ENCODE measurements at regions not wholly inside any gene's neighbourhood (a gene's known extent, or its start where the extent isn't known, plus 50 kb on each side); places are given as distances from the start of the nearest gene placed in this dataset.

DNA sequence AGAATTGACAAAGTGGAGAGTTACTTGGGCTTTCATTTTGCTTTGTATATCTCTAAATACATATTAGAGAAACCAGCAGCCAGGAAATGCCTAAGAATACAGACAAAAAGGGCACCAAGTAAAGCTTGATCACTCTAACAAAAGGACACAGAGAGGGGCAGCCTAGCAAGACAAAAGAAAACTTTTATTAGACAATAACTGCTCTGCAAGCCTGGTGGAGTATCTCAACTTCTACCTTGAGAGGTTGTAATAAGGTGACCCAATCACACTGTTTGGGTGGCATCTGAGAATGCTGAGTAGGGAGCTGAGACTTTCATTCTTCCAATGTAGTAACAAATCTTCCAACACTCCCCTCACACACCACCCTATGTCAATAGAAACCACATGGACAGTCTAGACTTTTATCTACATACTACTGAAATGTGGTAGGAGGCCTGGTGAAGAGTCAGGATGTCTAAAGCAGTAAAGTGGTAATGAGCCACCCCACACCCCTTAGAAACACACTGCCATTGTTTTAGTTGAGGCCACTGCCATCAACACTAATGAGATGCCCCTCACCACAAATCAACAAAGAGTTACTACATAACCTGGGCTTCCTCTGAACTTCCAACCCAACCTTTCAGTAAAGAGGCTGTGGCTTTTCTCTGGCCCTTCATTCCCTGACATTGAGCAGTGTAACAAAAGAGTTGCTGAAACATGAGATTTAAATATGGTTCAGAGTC lies 726.7 kb upstream of the POU3F3 start:
- no peak for DNase-seq

DNA sequence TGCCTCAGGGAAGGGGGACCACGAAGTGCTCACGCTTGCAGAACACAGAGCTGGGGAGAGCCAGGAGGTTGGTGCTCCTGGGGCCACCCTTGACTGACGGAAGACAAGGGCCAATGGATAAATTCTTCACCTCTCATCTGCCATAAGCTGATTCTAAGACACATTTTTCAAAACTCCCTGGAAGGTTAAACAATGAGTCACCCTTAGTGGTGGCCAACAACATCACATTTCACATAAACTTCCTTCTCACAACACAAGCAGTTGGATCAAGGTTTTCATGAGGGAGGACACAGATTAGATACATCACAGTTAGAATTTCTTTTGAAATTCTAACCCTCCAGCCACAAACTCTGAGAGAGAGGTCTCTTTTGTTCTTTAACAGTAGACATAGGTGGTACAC lies 713.6 kb upstream of the POU3F3 start:
- no peak for DNase-seq

DNA sequence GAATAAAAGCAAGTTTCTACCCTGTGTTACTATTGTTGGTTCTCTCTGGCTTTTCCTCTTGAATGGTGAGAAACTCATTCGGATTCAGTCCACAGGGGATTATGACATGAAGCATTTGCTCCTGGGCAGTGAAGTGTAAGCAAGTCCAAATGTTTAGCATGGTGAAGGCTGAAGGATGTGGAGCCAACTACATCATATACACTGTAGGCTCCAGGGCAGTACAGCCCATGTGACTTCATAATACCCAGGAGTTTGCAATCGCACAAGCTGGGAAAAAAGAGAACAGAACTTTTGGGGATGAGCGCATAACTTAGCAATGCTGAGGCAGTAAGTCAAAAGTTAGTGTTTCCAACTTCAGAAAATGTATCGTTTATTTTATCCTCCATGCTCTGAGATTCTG lies 695.7 kb upstream of the POU3F3 start:
- DNase-seq, result no peak

DNA sequence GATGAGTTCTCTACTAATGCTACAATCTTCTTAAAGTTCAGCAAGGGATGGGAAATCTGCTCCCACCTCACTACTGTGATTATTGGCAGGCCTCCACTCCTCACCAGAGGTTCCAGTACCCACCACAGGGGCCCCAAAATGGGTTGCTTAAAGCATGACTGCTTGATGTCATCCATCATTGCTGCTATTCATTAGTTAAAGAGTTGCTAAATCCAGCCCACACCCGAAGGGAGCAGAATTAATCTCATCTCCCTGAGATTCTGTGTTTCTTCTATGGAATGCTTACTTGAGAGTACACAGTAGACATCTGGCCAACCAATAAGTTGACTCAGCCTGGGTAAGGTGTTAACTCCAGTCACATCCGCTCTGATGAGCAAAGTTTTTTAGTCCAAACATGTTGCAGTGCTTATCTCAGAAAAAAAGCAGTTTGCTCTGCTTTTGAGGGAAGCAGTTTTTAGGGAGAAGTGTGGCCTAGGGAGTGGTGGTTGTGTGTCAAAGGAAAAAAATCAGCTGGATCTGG lies 690.2 kb upstream of the POU3F3 start:
- peak in 4 of 56 donors; percentile 3 to 6 (median 4) for DNase-seq

DNA sequence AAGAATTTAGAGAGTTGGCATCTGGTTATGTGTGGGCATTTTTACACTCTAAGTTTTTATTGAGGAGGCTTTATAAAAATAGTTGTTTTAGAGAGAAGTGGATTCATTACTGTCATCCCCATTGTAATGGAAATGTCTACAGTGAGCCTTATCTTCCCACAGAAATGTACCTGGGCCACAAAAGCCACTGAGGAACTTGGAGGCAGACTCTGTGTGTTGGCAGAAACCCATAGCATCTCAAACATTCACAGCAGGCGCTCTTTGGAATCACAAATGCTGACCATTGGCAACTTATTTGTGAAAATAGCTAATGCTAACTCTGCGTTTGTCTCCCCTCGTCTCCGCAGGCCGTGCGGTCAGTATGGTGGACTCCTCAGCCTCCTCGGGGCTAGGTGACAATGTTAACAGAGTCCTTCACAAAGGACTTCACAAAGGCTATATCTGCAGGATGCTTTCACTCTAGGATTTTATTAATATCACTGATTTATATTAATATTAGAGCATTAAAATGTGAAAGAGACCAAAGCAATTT lies 689.1 kb upstream of the POU3F3 start:
- no peak for DNase-seq

DNA sequence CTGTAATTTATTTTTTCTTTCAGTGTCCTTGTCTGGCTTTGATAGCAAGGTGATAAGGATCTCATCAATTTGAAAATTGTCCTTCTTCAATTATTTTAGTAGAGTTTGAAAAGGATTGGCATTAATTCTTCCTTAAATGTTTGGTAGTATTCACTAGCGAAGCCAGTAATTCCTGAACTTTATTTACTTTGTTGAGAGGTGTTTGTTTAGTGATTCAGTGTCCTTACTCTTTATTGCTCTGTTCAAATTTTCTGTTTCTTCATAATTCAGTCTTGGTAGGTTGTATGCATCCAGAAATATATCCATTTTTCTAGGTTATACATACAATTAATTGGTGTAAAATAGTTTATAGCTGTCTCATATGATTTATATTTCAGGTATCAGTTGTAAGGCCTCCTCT lies 676.7 kb upstream of the POU3F3 start:
- DNase-seq, result no peak

DNA sequence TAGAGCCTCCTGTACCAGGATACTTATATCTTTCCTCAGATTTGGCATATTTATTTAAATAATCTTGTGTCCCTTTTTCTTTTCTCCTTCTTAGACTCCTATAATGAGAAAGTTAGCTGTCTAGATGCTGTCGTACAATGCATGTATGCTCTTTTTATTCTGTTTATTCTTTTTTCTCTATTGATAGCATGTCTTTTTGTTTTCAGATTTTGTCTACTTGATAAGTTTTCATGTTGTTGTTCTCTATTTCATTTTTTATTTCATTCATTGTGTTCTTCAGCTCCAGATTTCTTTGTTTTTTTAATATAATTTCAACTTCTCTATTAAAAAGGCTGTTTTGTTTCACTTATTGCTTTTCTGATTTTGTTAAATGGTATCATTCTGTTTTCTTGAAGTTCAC lies 674.3 kb upstream of the POU3F3 start:
- DNase-seq, result no peak

DNA sequence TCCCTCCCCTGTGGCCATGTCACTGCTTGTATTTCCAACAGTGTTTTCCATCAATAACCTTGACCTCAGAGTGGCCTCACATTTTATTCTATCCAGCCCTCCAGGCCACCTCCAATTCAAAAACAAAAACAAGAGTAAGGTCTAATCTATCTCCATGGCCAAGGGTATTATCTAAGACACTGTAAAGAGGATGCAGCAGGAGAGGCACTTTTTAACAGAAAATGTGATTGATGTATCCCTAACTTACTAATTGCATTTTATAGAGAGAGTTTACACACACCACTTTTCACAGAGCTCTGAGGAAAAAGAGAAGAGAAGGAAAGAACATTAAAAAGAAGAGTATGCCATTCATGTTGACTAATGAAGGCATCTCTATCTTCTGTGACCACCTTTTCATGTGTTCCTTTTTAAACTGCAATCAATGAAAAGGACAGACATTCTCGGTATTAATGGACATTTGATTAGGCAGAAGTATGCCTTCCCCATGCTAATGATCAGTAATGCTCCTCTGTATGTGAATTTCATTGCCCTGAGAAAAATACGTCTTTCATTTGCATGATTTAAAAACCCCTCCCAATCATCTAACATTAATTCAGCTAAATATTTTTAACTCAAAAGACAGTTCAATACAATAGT lies 653.3 kb upstream of the POU3F3 start:
- no peak for DNase-seq

DNA sequence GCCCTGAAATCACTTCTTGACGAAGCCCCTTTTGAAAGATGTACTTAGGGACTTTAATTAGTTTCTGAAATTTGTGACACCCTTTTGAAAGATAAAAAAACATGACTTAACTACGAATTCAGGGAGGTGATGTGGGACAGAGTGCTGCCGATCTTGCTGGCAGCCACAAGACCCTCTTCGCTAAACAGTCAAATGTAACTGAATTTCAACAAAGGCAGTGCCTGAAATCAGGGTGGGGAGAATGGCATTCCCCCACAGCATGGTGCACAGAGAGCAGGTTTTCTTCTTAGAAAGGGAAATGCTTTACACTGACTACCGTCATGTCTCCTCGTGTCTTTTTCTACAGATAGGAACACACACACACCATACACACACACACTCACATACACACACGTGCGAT lies 640.2 kb upstream of the POU3F3 start:
- DNase-seq, result no peak

DNA sequence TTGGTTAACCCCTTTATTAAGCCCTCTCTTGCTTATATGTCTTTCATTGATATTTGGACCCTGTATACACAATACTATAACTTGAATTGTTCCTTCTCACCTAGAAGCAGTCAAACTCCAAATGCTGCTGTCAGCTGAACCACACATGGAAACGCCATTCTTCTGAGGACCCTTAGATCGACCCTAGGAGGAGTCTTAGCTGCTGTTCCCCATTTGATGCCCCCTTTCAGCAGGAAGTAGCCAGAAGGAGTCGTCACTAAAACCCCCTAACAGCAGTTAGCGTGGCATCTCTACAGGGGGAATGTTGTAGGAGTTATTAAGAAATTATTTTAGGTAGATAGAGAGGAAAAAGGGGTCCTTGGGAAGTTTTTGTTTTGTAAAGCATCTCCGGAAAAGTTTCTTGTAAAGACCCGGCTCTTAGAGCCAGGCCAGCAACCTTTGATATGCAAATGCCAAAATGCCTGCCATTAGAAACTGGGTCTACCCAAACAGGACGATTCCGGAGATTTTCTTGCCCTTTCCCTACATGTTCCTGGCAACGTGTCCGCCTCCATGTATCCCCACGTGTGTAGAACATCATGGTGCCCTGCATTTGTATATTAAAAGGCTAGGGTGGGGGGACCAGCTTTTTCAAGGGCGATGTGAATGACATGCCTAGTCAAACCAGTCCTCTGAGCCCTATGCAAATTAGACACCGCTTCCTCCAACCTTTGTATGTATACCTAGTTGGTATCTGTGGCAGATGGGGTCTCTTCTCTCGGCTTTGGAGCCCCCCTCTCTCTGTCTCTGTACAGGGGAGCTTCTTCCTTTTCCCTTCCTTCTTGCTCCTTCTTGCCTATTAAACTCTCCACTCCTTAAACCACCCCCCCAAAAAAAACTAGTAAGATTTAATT lies 638.4 kb upstream of the POU3F3 start:
- no peak for DNase-seq

DNA sequence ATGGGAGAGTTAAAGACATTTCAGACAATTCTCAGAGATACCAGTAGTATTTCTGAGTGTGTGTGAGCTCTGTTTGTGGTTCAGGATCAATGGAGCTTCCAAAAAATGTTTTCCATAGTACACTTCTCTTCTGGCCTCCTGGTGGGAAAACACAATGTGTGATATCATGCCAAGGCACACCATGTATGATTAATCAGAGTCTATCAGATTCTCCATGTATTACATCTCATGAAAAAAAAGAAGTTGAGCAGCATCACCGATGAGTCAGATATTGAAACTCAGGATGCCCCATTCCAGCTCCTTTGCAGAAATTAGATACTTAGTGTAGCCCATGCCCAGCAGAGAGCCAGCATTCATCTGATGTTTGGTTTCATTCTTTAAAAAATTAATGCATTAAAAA lies 620.3 kb upstream of the POU3F3 start:
- DNase-seq, result no peak

DNA sequence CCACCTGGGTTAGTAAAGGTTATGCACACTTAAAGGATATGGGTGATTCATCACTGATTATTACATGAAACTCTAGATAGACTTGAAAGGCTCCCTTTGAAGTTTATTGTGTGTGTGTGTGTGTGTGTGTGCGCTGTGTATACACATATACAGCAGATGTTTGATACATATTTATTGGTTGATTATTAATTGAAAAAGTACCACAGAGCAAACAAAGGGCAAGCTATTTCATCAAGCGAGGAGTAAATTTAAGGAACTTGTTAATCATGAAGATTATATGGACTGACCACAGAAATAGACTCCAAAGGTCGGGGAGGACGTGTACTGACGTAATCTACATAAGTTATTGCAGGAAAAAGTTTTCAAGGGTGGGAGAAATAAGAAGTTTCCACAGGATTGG lies 617.4 kb upstream of the POU3F3 start:
- DNase-seq, result no peak

DNA sequence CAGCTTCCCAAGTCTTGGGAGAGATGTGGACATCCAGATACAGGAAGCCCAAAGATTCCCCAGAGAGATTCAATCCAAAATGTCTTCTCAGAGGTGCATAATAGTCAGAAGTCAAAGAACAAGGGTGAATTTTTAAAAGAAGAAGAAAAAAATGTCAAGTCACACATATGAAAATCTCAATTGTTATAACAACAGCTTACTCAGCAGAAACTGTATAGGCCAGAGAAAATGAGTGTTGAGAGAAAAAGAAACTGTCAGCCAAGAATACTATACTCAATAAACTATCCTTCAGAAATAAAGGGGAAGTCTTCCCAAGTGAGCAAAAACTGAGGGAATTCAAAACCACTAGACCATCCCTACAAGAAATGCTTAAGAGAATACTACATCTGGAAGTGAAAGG lies 612.9 kb upstream of the POU3F3 start:
- no peak for DNase-seq

DNA sequence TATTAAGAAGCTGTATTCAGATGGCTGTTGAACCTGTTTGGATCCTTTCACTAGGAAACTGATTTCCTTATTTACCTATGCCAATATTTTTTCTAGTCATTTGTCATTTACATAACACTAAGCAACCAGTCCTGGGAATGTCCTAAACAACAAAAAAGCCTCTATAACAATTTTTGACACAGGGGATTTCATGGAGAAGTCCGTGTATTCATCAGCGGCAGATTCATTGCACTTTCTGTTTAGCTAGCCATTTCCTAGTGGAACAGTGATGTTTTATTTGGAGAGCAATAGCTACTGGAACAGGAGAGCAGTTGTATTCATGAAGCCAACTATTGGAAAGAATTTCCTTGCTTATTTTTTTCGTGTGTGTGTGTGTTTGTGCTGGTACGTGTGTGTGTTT lies 604.3 kb upstream of the POU3F3 start:
- no peak for DNase-seq

DNA sequence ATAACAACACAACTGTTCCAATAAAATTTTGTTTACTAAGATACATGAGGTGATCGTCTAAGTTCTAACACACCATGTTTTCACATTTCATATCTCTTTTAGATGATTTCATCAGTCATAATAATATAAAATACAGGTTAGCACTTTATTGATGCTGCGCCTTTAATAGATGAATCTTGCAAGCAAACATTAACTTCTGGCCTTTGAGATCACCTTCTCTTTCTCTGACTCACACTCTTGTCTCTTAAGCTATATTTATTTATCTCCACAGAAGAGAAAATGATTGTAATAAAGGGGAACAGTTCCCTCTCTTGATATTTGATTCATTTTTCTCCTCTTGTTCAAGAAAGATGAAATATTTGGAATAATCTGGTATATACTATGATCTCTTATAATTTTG lies 603.3 kb upstream of the POU3F3 start:
- DNase-seq, result no peak

DNA sequence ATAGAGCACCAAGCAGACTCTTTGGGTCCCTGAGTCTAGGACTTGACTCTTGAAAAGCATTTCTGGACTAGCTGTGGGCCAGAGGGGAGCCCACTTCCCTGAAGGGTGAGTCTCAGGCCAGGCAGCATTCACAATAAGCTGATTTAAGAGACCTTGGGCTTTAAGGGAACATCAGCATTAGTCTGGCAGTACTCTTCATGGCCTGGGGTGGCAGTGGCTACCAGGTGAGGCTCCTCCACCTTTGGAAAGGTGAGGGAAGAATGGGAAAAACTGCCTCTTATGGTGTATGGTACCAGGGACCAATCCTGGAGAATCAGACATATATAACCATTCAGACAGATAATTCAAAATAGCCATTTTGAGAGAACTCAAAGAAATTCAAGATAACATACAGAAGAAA lies 599.9 kb upstream of the POU3F3 start:
- no peak for DNase-seq

DNA sequence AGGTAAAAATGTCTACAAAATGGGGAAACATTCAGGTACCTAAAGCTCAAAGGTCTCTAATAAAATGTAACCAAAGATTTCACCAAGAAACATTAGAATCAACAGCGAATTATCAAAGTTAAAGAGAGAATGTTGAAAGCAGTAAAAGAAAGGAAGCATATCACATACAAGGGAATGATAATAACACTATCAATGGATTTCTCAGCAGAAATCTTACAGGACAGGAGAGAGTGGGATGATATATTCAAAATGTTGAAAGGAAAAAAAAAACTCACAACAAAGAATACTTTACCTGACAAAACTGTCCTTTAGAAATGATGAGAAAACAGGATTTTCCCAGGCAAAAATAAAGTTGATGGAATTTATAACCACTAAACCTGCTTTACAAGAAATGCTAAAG lies 591.2 kb upstream of the POU3F3 start:
- no peak for DNase-seq

DNA sequence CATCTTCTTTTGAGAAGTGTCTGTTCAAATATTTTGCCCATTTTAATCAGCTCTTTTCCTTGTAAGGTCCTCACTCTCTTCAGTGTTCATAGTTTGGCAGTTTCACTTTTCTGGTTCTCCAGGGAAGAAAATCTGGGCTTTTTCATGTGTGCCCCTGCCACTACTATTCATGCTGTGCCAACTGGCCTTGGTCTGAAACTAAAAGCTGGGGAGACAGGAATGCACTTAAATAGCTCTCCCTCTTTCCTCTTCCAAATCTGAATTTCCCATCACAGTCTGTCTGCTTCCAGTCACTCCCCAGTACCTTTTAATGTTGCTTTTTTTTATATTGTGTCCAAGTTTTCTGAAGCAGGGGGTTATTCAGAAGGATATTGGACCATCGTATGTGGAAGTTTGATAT lies 574.3 kb upstream of the POU3F3 start:
- DNase-seq, result peak in 2 of 56 donors; percentile 0 to 20

DNA sequence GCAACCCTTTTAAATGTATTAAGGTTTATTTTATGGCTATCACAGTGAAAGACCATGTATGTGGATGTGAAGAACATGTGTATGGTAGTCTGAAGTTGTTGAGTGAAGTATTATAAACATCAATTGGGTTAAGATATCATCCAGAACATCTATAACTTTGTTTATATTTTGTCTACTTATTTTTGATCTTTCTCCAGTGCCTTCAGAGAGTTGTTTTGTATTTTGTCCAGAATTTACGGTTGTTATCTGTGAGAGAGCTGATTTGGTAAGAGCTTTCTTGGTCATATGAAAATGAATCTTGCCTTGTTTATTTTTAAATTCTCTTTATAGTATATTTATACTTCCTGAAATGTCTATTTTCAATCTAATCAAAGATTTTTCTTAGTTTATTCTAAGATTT lies 573.7 kb upstream of the POU3F3 start:
- DNase-seq, result no peak

DNA sequence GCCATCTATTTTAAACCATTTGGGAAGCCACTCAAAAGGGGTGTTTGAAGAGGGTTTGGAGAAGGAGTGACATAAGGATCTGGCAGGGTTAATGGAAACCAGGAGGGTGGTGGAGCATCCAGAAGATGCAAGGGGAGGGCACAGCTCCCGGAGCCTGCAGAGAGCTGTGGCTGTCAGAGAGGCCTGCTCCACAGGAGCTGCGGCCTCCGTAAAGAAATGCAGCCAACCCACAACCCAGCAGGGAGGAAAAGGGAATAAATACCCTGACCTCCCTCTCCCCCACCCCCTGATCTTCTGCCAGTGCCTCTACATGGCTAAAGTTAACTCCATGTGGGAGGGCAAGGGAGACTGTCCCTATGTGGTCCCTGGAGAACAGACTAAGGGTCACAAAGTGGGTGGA lies 567.1 kb upstream of the POU3F3 start:
- no peak for DNase-seq

DNA sequence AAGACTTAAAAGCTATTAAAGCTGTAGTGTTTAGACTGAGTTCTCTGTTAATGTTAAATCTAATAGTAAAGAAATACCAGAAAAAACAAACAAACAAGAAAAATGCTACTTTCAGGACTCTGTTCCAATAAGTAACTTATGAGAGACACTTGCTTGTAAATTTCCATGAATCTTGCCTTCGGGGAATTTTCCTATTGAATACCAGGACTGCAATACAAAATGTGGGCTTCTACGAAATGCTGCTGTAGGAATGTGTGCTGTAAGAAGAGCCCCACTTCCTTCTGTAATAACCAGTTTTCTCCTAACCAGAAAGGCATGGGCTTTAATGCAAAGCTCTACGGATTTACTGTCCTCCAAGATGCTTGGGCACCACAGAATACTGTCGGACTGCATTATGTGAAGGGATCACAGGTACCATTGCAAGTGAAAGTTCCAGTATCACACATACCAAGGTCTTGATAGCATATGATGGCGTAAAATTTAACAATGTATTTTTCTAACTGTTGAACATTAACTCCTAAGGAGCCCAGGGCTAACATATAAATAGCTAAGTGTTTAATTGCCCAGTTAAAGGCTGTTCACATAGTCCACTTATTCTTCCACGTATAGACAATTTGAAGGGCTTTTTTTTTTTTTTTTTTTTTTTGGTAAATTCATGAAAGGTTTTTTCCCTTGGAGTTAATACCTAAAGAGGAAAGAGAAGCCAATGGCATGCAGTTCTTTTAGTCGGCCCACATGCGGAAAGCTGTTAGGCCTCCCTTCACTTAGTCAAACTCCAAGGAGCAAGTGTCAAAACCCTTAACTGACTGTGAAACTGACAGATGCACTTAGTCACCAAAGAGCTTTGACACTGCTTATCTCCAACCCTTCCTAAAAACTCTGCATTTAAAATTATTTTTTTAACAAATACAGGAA lies 564.0 kb upstream of the POU3F3 start:
- DNase-seq, result no peak
